T-helper 1 cell (primary cell): ENCODE measurements at regions not wholly inside any gene's neighbourhood (a gene's known extent, or its start where the extent isn't known, plus 50 kb on each side); places are given as distances from the start of the nearest gene placed in this dataset.
"Not testable (repeated sequence)": the region's sequence is repeated elsewhere in the genome, so short reads cannot be mapped to it uniquely, and the experiment has no call there.

Experiments used
- DNase-seq, 5 donors: peaks; one replicate each; pipeline ENCODE4 v3.0.0-alpha.2; 2012 to 2020

DNA sequence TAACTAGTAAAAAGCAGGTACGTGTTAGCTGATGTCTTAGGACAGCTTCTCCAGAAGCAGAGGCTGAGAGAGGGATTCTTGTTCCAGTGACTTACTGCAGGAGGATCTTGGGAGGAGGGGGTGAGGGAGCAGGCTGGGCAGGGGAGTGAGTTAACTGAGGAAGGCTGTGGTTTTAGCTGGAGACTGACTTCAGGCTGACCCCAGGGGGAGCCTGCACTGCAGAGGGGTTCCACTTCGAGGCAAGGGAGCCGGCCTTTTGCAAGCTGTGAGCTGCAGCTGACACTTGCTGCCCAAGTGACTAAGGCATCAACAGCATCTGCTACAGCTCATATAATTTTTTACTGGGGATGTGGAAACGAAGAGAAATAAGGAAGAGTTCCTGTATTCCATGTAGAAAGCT lies 50.4 kb upstream of the SOD1 start:
- no peak for DNase-seq

DNA sequence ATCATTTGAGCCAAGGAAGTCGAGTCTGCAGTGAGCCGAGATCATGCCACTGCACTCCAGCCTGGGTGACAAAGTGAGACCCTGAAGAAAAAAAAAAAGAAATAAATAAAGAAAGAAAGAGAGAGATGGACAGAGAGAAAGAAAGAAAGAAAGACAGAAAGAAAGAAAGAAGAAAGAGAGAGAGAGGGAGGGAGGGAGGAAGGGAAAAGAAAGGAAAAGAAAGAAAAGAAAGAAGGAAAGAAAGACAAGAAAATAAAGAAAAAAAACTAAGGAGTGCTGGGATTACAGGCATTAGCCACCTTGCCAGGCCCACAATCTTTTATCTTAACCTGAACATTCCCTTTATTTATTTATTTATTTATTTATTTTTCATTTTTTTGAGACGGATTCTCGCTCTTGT lies 51.7 kb upstream of the SOD1 start:
- no peak for DNase-seq

DNA sequence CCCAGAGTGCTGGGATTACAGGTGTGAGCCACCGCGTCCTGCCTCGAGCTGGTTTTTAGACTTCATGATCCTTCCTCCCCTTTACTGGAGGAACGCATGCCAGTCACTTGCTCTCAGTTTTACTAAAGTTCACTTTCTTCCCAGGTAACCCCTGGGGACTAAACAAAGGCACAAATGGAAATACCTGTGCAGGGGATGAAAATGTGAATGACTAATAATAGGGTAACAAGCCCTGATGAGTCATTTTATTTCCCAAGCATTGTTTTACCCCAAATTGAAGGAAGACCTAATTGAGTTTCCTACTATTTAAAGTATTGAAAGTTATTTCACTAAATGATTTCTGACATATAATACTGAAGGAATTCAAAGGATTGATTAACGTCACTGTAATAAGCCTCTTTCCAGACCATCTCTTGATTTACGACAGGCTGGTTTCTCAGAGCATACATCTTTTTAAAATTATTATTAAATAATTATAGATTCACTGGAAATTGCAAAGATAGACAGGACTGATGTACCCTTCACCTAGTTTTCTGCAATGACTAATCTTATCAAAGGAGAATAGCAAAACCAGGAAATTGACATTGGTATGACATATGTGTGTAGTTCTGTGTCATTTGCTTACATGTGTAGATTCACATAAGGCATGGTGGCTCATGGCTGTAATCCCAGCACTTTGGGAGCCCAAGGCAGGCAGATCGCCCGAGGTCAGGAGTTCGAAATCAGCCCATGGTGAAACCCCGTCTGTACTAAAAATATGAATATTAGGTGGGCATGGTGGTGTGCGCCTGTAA lies 53.2 kb upstream of the SOD1 start:
- no peak for DNase-seq

DNA sequence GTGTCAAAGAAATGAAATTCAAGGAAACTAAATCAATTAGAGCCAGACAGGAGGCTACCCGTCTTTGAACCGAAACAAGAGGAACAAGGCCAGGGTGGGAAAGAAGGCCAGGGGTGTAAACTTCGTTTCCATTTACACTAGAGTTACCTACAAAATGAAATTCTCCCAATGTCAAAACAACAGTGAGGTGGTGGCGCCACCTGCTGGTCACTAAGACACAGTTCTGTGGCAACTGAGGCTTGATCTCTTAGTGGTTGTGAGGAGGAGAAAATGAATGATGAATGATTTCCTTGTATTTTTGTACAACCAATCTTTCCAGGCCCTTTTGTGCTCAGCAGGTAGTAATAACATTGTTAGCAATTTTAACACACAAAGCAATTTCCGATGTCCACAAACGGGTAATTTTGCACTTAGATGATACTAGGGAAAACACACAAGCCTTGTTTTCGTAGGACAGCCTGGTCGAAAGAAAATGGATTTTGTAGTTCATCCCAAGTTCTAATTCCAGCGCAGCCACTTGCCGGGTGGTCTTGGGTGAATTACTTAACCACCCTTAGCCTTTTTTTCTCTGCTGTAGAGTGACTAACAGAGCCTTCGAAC lies 54.8 kb upstream of the SOD1 start:
- DNase-seq: peak; percentile 29 to 73 (median 53)

DNA sequence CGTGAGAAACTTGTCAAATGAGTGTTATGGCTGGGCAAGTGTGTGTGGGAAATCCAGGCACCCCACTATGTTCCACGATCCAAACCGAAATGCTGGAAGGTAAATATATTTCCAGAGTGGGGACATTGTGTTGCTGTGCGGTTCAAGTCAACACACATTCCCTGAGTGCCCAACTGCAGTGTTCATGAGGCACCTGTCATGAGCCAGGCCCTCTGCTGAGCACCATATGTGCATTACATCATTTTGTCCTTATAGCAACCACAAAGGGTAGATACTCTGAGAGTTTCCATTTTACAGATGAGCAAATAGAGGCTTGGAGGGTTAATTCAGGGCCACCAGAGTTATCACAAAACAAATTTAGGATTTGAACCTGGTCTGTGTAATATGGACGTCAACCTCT lies 59.9 kb upstream of the SOD1 start:
- no peak for DNase-seq

DNA sequence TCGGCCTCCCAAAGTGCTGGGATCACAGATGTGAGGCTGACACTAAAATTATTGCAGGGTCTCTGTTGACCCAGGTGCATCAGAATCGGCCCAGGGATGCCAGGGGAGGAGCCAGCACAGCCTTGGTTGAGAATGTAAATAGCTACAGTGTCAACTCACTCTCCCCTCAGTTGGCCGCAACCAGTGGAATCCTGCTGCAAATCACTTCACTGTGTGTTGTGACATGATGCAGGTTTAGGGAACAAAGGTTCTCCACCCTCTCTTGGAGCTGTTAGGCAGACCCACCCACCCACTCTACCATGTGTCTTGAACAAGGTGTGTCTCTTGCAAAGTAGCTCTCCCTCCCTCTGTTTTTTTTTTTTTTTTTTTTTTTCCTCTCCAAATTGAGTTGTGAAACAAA lies 60.5 kb upstream of the SOD1 start:
- no peak for DNase-seq

DNA sequence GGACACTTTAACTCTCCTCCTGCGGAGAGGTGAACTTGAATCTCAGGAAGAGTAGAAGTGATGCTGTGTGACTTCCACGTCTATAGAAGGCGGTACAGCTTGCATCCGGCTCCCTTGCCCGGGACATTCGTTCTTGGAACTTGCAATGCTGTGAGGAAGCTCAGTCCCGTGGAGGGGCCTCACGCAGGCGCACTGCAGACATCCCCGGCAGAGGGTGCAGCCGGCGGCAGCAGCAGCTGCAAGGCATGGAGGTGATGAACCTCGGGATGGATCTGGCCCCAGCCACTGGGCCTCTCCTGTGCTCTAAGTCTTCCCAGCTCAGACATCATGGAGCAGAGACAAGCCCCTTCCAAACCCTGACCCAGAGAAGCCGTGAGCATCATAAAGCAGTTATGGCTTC lies 61.8 kb upstream of the SOD1 start:
- DNase-seq: no peak

DNA sequence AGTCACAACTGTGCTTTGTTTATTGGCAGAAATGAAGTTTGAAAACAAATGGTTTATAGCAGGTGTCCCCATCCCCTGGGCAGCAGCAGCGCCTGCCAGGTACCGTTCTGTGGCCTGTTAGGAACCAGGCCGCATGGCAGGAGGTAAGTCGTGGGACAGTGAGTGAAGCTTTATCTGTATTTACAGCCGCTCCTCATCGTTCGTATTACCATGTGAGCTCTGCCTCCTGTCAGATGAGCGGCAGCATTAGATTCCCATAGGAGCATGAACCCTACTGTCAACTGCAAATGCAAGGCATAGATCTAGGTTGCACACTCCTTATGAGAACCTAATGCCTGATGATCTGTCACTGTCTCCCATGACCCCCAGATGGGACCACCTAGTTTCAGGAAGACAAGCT lies 63.4 kb upstream of the SOD1 start:
- no peak for DNase-seq

DNA sequence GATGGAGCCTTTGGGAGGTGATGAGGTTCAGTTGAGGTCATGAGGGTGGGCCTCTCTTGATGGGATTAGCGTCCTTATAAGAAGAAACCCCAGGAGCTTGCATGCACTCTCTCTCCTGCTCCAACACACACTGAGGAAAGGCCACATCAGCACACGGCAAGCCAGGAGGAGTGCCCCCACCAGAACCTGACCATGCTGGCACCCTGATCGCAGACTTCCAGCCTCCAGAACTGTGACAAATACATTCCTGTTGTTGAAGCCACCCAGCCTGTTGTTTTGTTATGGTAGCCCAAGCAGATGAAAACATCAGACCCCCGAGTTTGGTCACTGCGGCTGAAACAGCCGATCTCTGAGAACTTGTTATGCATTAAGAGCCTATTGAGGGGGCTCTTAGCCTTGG lies 64.8 kb upstream of the SOD1 start:
- DNase-seq: no peak

DNA sequence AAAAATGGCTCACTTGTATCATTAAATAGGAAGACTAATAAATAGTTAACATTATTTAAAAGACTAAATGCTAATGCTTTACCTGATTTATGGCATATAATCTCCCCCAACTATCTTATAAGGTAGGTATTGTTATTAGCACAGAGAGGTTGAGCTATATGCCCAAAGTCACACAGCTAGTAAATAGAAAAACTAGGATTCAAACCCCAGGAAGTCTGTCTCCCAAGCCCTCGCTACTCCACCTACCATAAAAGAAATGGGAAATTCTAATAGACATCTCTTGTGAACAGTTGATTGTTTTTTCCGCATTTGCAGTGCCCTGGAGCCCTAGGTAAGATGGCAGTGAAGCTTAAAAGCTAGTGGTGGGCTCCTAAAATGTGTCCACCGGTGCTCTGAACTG lies 65.2 kb upstream of the SOD1 start:
- no peak for DNase-seq

DNA sequence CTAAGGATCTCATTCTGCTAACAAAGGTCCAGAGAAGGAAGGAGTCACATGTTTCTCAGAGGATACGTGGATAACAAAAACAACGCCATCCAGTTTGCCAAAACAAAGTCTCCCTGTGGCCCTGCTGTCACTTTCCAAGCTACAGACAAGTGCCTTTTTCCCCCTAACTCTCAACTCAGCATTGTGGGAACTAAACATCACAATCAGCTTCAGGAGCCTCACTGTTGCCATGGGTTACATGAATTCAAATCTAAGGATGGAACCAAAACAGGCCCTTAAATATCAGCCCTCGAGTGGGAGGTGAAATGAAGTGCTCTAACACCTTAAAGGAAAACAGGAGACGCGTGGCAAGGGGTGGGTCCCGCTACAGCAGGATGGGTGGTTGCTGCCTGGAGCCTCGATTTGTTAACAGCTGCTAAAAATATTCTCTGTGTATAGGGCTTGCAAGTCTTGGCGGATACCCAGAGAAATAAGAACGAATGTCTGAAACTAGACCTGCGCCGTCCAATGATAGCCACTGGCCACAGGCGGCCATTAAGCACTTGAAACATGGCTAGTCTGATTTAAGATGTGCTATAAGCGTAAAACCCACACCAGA lies 66.4 kb upstream of the SOD1 start:
- DNase-seq: no peak

DNA sequence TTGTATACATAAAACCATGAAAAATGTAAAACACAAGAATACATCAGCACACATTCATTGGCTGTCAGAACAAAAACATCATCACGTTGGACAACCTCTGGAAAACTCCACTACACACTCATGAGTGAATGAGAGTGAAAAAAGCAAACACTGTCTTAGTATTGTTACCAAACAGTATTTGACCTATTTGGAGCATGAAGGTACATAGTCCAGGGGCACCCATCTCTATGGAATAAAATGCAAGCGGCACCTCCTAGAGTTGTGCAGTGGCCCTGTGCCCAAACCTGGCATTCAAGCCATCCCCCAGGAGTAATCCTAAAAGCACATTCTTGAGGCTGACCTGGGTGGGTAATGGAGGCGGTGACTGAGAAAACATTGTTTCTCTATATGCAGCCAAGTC lies 67.0 kb upstream of the SOD1 start:
- no peak for DNase-seq

DNA sequence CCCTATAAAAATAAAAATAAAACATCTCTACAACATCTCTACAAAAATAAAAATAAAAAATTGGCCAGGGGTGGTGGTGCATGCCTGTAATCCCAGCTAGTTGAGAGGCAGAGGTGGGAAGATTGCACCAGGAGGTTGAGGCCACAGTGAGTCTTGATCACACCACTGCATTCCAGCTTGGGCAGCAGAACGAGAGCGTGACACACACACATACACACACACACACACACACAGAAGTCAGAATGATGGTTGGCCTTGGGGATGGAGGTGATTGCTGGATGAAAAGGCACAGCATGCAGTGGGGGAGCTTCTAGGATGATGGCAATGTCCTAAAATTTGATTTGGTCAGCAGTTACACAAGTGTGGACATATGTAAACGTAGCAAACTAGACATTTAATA lies 69.7 kb upstream of the SOD1 start:
- no peak for DNase-seq

DNA sequence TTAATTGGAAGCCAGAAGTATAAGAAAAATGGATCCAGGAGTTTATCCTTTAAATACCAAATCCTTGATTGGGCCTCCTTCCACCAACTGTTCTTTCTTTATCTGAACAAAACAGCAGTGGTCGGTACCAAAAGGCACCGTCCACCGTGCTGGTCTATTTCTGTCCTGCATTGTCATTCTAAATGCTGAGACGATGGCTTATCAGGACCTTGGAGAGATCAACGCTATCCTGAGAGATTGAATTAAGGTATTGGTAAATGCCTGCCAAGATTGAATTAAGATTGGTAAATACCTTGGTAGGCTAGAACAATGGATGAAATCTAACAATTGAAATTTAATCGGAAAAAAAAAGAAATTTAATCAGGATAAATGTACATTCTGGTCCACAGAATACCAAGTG lies 73.4 kb upstream of the SOD1 start:
- DNase-seq: no peak

DNA sequence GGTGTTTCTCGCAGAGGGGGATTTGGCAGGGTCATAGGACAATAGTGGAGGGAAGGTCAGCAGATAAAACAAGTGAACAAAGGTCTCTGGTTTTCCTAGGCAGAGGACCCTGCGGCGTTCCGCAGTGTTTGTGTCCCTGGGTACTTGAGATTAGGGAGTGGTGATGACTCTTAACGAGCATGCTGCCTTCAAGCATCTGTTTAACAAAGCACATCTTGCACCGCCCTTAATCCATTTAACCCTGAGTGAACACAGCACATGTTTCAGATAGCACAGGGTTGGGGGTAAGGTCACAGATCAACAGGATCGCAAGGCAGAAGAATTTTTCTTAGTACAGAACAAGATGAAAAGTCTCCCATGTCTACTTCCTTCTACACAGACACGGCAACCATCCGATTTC lies 75.6 kb upstream of the SOD1 start:
- not testable (repeated sequence) for DNase-seq

DNA sequence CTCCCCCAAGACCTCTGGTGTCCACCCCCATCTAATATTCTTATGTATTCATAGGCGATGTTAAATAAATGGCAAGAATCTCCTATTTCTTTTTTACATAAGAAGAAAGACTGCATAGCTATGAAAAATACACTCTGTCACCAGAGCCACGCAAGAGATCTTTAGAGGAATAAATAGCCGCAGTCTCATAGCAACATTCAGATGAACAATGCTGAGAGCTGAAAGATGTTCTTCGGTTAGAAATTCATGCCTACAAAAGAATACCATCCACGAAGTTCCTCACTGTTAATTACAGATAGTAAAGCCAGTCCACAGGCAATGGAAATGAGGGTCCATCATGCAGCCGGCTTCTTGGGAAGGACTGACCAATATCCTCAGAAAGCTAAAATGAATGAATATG lies 76.0 kb upstream of the SOD1 start:
- no peak for DNase-seq

DNA sequence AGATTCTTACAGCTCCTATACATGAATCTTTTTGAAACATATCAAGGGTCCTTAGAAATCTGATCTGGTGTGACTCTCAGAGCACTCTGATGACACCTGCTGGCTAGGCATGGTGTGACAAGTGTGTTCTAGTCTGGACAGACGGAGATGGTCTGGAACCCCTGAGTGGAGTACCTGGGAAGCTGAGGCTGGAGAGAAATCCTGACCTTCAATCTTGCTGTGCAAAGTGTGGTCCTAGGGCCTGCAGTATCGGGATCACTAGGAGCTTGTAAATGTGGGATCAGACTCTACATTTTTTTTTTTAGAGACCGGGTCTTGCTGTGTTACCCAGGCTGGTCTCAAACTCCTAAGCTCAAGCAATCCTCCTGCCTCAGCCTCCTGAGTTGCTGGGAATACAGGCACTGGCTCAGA lies 78.6 kb upstream of the SOD1 start:
- DNase-seq: peak; percentile 32 to 68 (median 46)

DNA sequence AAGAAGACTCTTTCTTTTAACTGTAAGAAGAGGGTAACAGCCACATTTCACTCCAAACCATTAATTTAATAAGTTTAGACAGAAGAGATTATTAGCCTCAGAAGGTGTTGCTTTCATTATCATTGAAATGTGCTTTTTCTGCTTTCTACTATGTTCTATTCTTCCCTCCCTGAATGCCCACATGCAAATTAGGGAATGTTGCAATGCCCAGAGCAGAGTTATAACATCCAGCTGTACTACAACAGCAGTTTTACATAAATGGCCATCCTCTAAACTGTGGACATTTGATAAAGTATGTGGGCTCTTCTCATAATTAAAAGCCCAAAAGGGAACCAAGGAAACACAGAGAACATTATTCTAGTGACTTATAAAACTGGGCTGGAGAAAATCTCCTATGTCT lies 82.2 kb upstream of the SOD1 start:
- DNase-seq: no peak

DNA sequence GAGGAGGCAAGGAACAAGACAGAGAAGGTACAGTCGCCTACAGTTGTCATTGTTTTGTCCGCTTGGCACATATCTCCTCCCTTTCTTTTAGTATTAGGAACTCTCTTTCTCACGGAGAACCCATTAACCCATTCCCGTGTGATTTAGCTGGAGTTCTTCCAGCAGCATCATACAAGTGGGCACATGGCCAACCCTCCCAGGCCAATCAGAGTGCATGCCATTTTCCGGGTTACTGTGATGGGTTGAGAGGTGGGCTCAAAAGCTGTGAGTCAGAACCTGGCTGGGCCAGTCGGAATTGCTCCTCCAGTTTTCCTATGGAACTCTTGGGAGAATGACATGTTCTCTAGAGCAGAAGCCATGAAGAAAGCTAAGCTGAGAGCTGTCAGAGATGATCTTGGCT lies 83.1 kb upstream of the SOD1 start:
- no peak for DNase-seq

DNA sequence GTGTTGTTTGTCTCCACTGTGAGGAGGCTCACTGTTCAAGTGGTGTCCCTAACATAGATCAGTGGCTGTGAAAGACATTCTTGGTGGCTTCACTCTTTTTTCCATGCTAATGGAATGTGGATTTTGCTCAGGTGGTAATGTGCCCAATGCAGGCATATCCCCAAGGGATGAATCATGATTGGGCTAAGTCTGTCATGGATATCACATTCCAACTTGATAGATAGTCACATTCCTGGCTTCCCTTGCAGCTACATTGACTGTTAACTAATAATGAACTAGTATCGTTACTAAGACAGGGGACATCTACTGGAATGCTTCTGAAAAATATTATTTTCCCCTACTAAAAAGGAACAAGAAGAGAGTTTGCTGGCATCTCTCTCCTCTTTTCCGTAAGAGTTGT lies 86.3 kb upstream of the SOD1 start:
- no peak for DNase-seq

DNA sequence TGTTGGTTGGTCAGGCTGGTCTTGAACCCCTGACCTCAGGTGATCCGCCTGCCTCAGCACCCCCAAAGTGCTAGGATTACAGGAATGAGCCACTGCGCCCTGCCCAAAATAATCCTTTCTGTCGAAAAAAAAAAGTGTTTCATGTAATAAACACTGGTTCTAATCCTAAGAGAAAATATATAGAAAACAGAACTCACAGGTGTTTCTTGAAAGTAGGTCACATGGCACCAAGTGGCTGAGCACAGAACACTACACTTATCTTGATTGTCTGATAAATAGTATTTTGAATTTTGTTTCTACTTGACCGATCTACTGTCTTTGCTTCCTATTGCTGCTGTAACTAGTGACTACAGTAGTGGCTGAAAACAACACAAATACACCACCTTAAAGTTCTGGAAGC lies 87.6 kb upstream of the SOD1 start:
- no peak for DNase-seq

DNA sequence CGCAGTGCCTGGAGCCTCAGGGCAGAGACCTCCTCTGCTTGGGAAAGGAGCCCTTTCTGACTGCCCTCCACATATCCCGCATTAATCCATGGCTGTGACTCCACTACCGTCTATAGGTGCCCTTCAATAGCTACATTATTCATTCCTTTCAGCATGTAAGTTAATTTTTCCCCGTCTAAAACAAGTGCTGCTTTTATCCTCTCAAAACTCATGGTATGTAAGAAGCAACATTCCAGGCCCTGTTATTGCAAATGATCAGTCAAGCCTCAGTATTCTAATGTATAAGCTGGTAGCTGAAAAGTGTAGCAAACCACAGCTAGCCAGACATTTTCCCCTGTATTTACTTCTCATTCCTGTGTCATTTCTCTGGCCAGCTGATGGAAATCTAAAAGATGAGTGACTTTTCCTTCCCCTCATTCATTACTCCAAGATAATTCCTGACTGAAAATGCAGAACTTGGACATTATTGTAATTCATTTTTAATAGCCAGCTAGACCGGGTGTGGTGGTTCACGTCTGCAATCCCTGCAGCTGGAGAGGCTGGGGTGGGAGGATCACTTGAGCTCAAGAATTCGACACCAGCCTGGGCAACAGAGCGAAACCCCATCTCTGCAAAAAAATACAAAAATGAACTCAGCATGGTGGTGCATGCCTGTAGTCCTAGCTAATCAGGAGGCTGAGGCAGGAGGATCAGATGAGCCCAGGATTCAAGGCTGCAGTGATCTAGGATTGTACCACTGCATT lies 88.5 kb upstream of the SOD1 start:
- no peak for DNase-seq

DNA sequence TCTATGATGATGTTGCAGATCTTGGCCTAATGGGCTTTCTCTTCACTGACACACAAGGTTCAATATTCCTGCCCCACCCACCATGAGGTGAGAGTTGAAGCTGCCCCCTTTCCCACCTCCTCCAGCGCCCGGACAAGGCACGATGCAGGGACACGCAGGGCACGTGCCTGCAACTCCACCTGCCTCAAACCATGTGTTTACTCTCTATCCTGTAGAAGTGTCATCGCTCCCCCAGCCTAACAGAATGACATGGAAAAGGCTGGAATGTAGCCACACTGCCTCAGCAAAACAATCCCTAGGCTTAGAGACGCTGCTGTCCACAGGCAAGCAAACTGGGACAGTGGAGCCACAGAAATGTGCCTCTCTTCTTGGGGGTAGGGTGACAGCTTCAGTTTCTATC lies 92.9 kb upstream of the SOD1 start:
- no peak for DNase-seq

DNA sequence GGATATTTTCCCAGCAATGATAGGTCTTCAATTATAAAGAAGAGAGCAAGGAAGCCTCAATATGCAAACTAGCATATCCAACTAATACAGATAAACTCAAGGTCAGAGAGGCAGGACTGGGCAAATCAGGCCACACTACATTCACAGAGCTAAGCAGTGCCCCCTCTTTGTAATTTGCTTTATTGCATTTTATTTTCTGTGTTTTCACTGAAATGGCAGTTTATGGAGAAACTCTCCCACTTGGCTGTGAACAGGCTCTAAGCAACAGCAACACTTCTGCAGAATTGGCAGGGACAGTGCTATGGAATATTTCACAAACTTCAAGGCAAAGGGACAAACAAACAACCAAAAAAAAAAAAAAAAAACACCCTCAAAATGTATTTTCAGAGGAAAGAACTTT lies 93.4 kb upstream of the SOD1 start:
- DNase-seq: no peak
